Transverse colon (tissue), 4 donors: ENCODE measurements at regions not wholly inside any gene's neighbourhood (a gene's known extent, or its start where the extent isn't known, plus 50 kb on each side); places are given as distances from the start of the nearest gene placed in this dataset.

ENCODE experiments used
- CTCF ChIP-seq, 5 experiments: fragments of 200-600 bp in 3 of 5; fragments of 450-650 bp in 2 of 5; sonication (generic) in 3 of 5; IDR thresholded peaks; 1 replicate in 2 of 5; 2 replicates in 3 of 5; pipeline ENCODE4 v1.5.1; 2016 to 2017; ENCODE audit warnings: antibody characterized with exemption in 5 of 5, inconsistent platforms in 3 of 5, mild to moderate bottlenecking in 2 of 5, moderate library complexity in 1 of 5
- EP300 ChIP-seq: sonication (generic); formaldehyde crosslinking; IDR thresholded peaks from one replicate; pipeline ENCODE4 v1.6.1; 2017; ENCODE audit warnings: antibody characterized with exemption, low read depth
- POLR2A ChIP-seq: fragments of 450-650 bp; IDR thresholded peaks from one replicate; pipeline ENCODE4 v1.6.1; 2016; ENCODE audit warnings: antibody characterized with exemption, mild to moderate bottlenecking, moderate library complexity
- POLR2AphosphoS5 ChIP-seq, 3 donors: sonication (generic); formaldehyde crosslinking; IDR thresholded peaks; one replicate each; pipeline ENCODE4 v1.6.1; 2016; ENCODE audit warnings: antibody characterized with exemption in 3 of 3

GRCh38 chr7:63931057-63931600, 67.5 kb upstream of the ZNF722 start:
- TF ChIP-seq EP300 (no peak), POLR2AphosphoS5 (IDR thresholded peaks at IDR 0.05) (no peak), CTCF (IDR thresholded peaks at IDR 0.05) (no peak), POLR2A (no peak)
